ENCODE measurements at regions not wholly inside any gene's neighbourhood (a gene's known extent, or its start where the extent isn't known, plus 50 kb on each side); places are given as distances from the start of the nearest gene placed in this dataset.

DNA sequence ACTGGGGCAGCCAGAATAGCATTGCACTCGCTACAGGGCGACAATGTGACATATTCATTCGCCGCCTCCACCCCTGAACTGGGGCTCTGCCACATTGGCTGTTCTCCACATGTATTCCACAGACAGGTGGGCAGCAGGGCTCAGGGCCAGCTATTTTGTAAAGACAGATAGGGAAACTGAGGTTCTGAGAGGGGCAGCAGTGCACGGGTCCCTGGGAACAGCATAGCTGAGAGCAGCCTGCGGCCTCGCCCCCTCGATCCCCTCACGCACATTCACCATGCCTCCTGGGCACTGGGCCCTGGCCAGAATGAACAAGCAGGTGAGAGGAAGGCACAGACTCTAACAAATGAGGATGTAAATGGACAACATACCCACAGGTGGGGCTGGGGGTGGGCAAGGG lies 75.0 kb upstream of the SPATA12 start:
- Histone ChIP-seq H3K36me3 (no peaks in the 10 kb centered on the region), H3K4me3 (no peak overlapping the region), H3K27ac (no peak overlapping the region), H3K27me3 (no peaks in the 10 kb centered on the region), H3K9me3 (no peaks in the 10 kb centered on the region), H3K4me1 (peaks cover 5% of the 10 kb centered on the region)
- TF ChIP-seq, protein P1, sequence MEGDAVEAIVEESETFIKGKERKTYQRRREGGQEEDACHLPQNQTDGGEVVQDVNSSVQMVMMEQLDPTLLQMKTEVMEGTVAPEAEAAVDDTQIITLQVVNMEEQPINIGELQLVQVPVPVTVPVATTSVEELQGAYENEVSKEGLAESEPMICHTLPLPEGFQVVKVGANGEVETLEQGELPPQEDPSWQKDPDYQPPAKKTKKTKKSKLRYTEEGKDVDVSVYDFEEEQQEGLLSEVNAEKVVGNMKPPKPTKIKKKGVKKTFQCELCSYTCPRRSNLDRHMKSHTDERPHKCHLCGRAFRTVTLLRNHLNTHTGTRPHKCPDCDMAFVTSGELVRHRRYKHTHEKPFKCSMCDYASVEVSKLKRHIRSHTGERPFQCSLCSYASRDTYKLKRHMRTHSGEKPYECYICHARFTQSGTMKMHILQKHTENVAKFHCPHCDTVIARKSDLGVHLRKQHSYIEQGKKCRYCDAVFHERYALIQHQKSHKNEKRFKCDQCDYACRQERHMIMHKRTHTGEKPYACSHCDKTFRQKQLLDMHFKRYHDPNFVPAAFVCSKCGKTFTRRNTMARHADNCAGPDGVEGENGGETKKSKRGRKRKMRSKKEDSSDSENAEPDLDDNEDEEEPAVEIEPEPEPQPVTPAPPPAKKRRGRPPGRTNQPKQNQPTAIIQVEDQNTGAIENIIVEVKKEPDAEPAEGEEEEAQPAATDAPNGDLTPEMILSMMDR (IDR thresholded peaks at IDR 0.05): no peak
- DNase-seq (no peak), ATAC-seq (no peak)
- intact Hi-C loops (cut with DNase I): loop anchor here (5.0 to 10.0 kb wide), 2 partner anchors 181 to 283 kb away; partner anchors contain the start of gene ARHGEF3

DNA sequence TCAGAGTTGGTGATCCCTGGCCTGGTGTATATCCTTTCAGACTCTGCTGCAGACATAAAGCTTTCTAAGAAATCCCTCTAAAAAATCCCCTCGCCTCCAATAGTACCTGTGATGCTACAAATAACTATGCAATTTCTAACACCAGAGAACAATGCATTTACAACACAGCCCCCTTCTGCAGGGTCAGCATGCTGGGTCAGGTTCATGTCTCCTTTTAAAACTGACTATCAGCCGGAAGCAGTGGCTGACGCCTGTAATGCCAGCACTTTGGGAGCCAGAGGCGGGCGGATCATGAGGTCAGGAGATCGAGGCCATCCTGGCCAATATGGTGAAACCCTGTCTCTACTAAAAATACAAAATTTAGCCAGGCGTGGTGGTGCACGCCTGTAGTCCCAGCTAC lies 77.0 kb upstream of the SPATA12 start:
- DNase-seq (no peak), ATAC-seq (no peak)
- Histone ChIP-seq H3K9me3 (no peaks in the 10 kb centered on the region), H3K4me3 (no peak overlapping the region), H3K36me3 (no peaks in the 10 kb centered on the region), H3K27me3 (no peaks in the 10 kb centered on the region), H3K27ac (no peak overlapping the region), H3K4me1 (peaks cover 11% of the 10 kb centered on the region)
- intact Hi-C loops (cut with DNase I): loop anchor here (10.0 kb wide), 1 partner anchor 179 kb away; the partner anchor contains the start of gene ARHGEF3
- TF ChIP-seq, protein P1 (IDR thresholded peaks at IDR 0.05): no peak

DNA sequence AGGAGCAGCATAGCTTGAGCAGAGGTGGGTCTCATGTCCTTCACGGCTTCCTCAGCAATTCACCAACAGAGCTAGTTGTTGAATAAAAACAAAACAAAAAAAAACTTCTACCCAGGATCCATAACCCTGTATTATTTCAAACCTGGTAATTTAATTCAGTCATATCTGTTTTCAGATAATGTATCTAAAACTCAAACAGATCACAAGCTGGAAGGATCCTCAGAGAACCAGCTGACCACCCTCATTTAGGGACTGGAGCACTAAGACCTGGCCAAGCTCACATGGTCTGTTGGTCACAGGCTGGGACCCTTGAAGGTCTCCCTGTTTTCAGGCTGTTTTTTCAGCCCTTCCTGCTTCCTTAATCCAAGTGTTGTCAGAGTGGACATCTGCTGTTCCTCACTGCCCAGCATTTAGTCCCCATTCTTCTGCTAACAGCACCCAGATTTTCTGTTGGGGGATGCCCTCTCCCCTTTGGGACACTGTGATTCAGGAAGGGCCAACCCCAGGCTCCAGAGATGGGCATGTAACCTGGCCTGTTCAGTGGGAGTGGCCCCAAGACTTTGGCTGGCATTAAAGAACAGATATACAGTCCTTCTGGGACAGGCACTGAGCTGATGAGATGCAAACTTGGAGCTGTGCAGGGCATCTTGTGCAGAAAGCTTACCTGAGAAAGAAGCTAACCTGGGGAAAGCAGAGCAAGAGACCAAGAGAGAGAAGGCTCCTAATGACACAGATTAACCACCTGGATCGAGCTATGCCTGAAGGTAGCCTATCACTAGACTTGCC lies 78.8 kb upstream of the SPATA12 start:
- TF ChIP-seq, protein P1 (IDR thresholded peaks at IDR 0.05): no peak
- H3K4me3 ChIP-seq: no peak overlapping the region
- DNase-seq (no peak), ATAC-seq (no peak)
- H3K27ac ChIP-seq: no peak overlapping the region
- intact Hi-C loops (cut with DNase I): loop anchor here (10.0 kb wide), 1 partner anchor 177 kb away; the partner anchor contains the start of gene ARHGEF3
- peaks cover 11% of the 10 kb centered on the region for H3K4me1 ChIP-seq
- H3K27me3 ChIP-seq: no peaks in the 10 kb centered on the region
- H3K36me3 ChIP-seq: no peaks in the 10 kb centered on the region
- no peaks in the 10 kb centered on the region for H3K9me3 ChIP-seq

DNA sequence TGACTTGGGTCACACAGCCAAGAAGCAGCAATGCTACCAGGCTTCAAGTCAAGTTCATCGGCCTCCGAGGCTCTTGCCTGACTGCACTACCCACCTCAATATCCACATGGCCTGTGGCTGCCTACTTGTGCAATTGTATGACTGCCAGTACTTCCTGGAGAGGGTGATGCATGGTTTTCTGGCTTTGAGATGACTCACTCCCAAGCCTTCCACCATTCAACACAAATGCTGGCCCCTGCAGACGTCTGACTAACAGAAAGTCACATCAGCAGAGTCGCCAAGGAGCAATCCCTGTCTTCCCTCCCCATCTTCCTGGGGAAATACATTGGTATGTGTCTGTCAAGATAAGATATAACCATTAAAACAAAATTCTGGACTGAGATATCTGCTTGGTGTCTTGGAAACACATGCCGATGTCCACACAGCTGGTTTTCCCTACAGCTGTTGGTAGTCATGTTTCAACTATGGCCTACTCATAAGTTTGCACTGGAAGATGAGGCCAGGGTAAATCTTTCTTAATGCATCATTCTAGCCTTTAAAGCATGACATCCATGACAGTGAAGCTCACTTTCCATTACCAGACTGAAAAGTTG lies 79.6 kb upstream of the SPATA12 start:
- TF ChIP-seq, protein P1 (IDR thresholded peaks at IDR 0.05): no peak
- intact Hi-C loops (cut with DNase I): loop anchor here (10.0 kb wide), 1 partner anchor 176 kb away; the partner anchor contains the start of gene ARHGEF3
- peaks cover 11% of the 10 kb centered on the region for H3K4me1 ChIP-seq
- no peaks in the 10 kb centered on the region for H3K36me3 ChIP-seq
- no peak overlapping the region for H3K27ac ChIP-seq
- H3K27me3 ChIP-seq: no peaks in the 10 kb centered on the region
- H3K4me3 ChIP-seq: no peak overlapping the region
- no peaks in the 10 kb centered on the region for H3K9me3 ChIP-seq
- DNase-seq: no peak
- peak; percentile 91 for ATAC-seq

DNA sequence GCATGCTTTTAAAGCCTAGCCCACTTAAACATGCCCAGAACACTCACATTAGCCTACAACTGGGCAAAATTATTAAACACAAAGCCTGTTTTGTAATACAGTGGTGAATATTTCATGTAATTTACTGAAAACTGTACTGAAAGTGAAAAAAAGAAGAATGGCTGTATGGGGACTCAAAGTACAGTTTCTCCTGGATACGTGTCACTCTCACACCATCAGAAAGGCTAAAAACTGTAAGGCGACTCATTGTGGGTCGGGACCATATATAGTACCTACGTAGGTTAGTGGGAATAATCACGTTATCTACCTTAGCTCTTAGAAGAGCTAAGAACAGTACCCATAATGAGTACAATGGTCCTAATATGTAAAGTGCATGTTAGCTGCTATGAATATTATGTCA lies 80.2 kb upstream of the SPATA12 start:
- H3K4me3 ChIP-seq: no peak overlapping the region
- TF ChIP-seq, protein P1 (IDR thresholded peaks at IDR 0.05): no peak
- H3K27me3 ChIP-seq: no peaks in the 10 kb centered on the region
- no peaks in the 10 kb centered on the region for H3K9me3 ChIP-seq
- no peaks in the 10 kb centered on the region for H3K36me3 ChIP-seq
- DNase-seq (no peak), ATAC-seq (no peak)
- no peak overlapping the region for H3K27ac ChIP-seq
- intact Hi-C loops (cut with DNase I): loop anchor here (10.0 kb wide), 1 partner anchor 175 kb away; the partner anchor contains the start of gene ARHGEF3
- peaks cover 11% of the 10 kb centered on the region for H3K4me1 ChIP-seq
